DOHH2 (cell line): ENCODE measurements at regions not wholly inside any gene's neighbourhood (a gene's known extent, or its start where the extent isn't known, plus 50 kb on each side); places are given as distances from the start of the nearest gene placed in this dataset.

Experiments used
- H3F3A ChIP-seq: fragments of 200-600 bp; sonication (generic), shearing (Covaris generic); 2 replicates; pipeline ENCODE4 v1.6.0; 2016; ENCODE audit warnings: antibody characterized with exemption, mild to moderate bottlenecking; ENCODE audit not compliant: control insufficient read depth, insufficient read depth
- H3K27ac ChIP-seq: fragments of 200-600 bp; sonication (generic); 2 replicates; pipeline ENCODE4 v1.5.1; 2014; ENCODE audit warnings: low read depth, mild to moderate bottlenecking, low read length, moderate library complexity
- H3K27me3 ChIP-seq: fragments of 200-600 bp; sonication (generic); 2 replicates; pipeline ENCODE4 v1.6.1; 2014; ENCODE audit warnings: mild to moderate bottlenecking, low read length, mixed read lengths; ENCODE audit not compliant: control insufficient read depth
- H3K36me3 ChIP-seq: fragments of 200-600 bp; sonication (generic); 2 replicates; pipeline ENCODE4 v1.6.1; 2014; ENCODE audit warnings: mild to moderate bottlenecking, low read length, moderate library complexity, mixed read lengths; ENCODE audit not compliant: control insufficient read depth
- H3K4me1 ChIP-seq: fragments of 200-600 bp; sonication (generic); 2 replicates; pipeline ENCODE4 v1.6.1; 2014; ENCODE audit warnings: mild to moderate bottlenecking, low read length, mixed read lengths; ENCODE audit not compliant: control insufficient read depth
- H3K4me2 ChIP-seq: fragments of 200-600 bp; sonication (generic); 2 replicates; pipeline ENCODE4 v1.6.0; 2014; ENCODE audit warnings: mild to moderate bottlenecking, low read length, moderate library complexity
- H3K4me3 ChIP-seq: fragments of 200-600 bp; sonication (generic); 2 replicates; pipeline ENCODE4 v1.5.1; 2014; ENCODE audit warnings: mild to moderate bottlenecking, low read length, mixed read lengths
- H3K79me2 ChIP-seq: fragments of 200-600 bp; sonication (generic); 2 replicates; pipeline ENCODE4 v1.6.1; 2014; ENCODE audit warnings: mild to moderate bottlenecking, low read length, mixed read lengths; ENCODE audit not compliant: control insufficient read depth
- H3K9me2 ChIP-seq: fragments of 200-600 bp; sonication (generic); replicated peaks from 2 replicates; pipeline ENCODE4 v1.6.1; 2014; ENCODE audit warnings: mild to moderate bottlenecking, low read length, mixed read lengths; ENCODE audit not compliant: control insufficient read depth
- H3K9me3 ChIP-seq: fragments of 200-600 bp; sonication (generic); 2 replicates; pipeline ENCODE4 v1.6.1; 2014; ENCODE audit warnings: antibody characterized with exemption, low read length, mixed read lengths; ENCODE audit not compliant: control insufficient read depth, insufficient read depth
- H4K20me1 ChIP-seq: fragments of 200-600 bp; sonication (generic); 2 replicates; pipeline ENCODE4 v1.6.0; 2014; ENCODE audit warnings: low read depth, mild to moderate bottlenecking, antibody characterized with exemption, low read length, moderate library complexity; ENCODE audit not compliant: control insufficient read depth, insufficient read depth
- EZH2phosphoT487 ChIP-seq: fragments of 200-600 bp; sonication (generic); IDR thresholded peaks from 2 replicates; pipeline ENCODE4 v1.6.1; 2017; ENCODE audit warnings: borderline replicate concordance, mild to moderate bottlenecking, antibody characterized with exemption, low read length, moderate library complexity, mixed read lengths
- TF ChIP-seq, protein P1 (sequence below): fragments of 200-600 bp; sonication (generic); IDR thresholded peaks from one replicate; pipeline ENCODE4 v1.5.1; 2014; ENCODE audit warnings: antibody characterized with exemption, mild to moderate bottlenecking, low read depth, low read length; ENCODE audit not compliant: poor library complexity, severe bottlenecking

- H4K20me1 ChIP-seq, result no peaks in the 10 kb centered on the region
- H3F3A ChIP-seq, result no peaks in the 10 kb centered on the region
- H3K4me2 ChIP-seq, result no peak overlapping the region
- no peaks in the 10 kb centered on the region for H3K79me2 ChIP-seq
- no peaks in the 10 kb centered on the region for H3K36me3 ChIP-seq
- no peaks in the 10 kb centered on the region for H3K4me1 ChIP-seq
- no peaks in the 10 kb centered on the region for H3K9me2 ChIP-seq
- H3K27me3 ChIP-seq, result no peaks in the 10 kb centered on the region
- H3K27ac ChIP-seq, result no peak overlapping the region
- no peaks in the 10 kb centered on the region for H3K9me3 ChIP-seq
- H3K4me3 ChIP-seq, result no peak overlapping the region
- TF ChIP-seq, protein P1, sequence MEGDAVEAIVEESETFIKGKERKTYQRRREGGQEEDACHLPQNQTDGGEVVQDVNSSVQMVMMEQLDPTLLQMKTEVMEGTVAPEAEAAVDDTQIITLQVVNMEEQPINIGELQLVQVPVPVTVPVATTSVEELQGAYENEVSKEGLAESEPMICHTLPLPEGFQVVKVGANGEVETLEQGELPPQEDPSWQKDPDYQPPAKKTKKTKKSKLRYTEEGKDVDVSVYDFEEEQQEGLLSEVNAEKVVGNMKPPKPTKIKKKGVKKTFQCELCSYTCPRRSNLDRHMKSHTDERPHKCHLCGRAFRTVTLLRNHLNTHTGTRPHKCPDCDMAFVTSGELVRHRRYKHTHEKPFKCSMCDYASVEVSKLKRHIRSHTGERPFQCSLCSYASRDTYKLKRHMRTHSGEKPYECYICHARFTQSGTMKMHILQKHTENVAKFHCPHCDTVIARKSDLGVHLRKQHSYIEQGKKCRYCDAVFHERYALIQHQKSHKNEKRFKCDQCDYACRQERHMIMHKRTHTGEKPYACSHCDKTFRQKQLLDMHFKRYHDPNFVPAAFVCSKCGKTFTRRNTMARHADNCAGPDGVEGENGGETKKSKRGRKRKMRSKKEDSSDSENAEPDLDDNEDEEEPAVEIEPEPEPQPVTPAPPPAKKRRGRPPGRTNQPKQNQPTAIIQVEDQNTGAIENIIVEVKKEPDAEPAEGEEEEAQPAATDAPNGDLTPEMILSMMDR, result no peak
- no peak for TF ChIP-seq EZH2phosphoT487
These were observed 1121.6 kb upstream of the AMELY start for GRCh38 chrY:8033200-8033599.

DNA sequence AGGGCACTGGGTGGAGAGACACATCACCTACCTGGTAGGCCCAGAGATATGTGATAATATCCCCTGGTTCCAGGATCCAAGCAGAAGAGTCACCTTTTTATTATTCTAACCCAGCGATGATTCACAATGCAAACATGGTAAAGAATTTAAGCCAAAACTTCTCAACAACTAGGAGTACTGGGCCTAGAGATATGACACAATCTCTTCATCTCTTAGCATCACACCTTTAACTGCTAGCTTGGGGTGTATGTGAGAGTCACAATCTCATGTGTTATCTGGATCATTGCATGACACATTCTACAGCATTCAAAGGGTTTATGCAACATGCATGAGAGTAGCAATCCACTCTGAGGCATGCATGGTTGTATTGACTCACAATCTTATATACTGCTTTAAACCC is 1109.0 kb upstream of the AMELY start:
- no peaks in the 10 kb centered on the region for H3F3A ChIP-seq
- TF ChIP-seq, protein P1, result no peak
- TF ChIP-seq EZH2phosphoT487, result no peak
- no peaks in the 10 kb centered on the region for H3K9me3 ChIP-seq
- H3K4me3 ChIP-seq, result no peak overlapping the region
- no peaks in the 10 kb centered on the region for H3K9me2 ChIP-seq
- no peaks in the 10 kb centered on the region for H3K36me3 ChIP-seq
- no peak overlapping the region for H3K27ac ChIP-seq
- no peak overlapping the region for H3K4me2 ChIP-seq
- H3K4me1 ChIP-seq, result no peaks in the 10 kb centered on the region
- H3K27me3 ChIP-seq, result no peaks in the 10 kb centered on the region
- no peaks in the 10 kb centered on the region for H4K20me1 ChIP-seq
- H3K79me2 ChIP-seq, result no peaks in the 10 kb centered on the region

GRCh38 chrY:8011515-8011914 is 1100.0 kb upstream of the AMELY start:
- no peaks in the 10 kb centered on the region for H4K20me1 ChIP-seq
- no peaks in the 10 kb centered on the region for H3K9me2 ChIP-seq
- no peaks in the 10 kb centered on the region for H3K4me1 ChIP-seq
- no peak for TF ChIP-seq EZH2phosphoT487
- TF ChIP-seq, protein P1, result no peak
- H3K27me3 ChIP-seq, result no peaks in the 10 kb centered on the region
- H3K4me2 ChIP-seq, result no peak overlapping the region
- H3K79me2 ChIP-seq, result no peaks in the 10 kb centered on the region
- no peaks in the 10 kb centered on the region for H3F3A ChIP-seq
- no peaks in the 10 kb centered on the region for H3K36me3 ChIP-seq
- no peaks in the 10 kb centered on the region for H3K9me3 ChIP-seq
- no peak overlapping the region for H3K27ac ChIP-seq
- H3K4me3 ChIP-seq, result no peak overlapping the region

DNA sequence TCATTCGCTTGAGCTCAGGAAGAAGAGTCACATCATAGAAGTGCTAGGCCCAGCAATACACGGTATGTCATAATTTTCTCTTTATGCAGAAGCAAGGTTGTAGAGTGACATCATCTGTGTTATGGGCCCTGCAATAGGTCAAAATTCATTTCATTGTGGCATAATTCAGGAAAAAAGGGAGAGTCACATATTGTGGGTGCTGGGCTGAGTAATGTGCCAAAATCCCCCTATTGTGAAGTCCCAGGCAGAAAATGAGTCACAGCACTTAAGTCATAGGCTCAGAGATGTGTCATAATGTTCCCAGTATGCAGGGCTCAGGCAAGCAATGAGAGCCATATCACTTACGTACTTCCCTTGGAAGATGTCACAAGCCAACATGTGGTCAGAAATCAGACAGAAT is 1092.6 kb upstream of the AMELY start:
- Histone ChIP-seq H3K9me2 (no peaks in the 10 kb centered on the region), H4K20me1 (no peaks in the 10 kb centered on the region), H3K36me3 (no peaks in the 10 kb centered on the region), H3K4me2 (no peak overlapping the region), H3K27ac (no peak overlapping the region), H3F3A (no peaks in the 10 kb centered on the region), H3K4me3 (no peak overlapping the region), H3K4me1 (no peaks in the 10 kb centered on the region), H3K9me3 (no peaks in the 10 kb centered on the region), H3K79me2 (no peaks in the 10 kb centered on the region), H3K27me3 (no peaks in the 10 kb centered on the region)
- no peak for TF ChIP-seq EZH2phosphoT487
- TF ChIP-seq, protein P1, result no peak
